Muscle layer of duodenum (tissue), 2 donors: ENCODE measurements at regions not wholly inside any gene's neighbourhood (a gene's known extent, or its start where the extent isn't known, plus 50 kb on each side); places are given as distances from the start of the nearest gene placed in this dataset.

Source experiments
- H3K27ac ChIP-seq: one replicate; pipeline ENCODE4 v1.7.0; 2013; ENCODE audit warnings: mild to moderate bottlenecking, low read length
- H3K27me3 ChIP-seq: one replicate; pipeline ENCODE4 v1.7.0; 2013; ENCODE audit warnings: low read depth, mild to moderate bottlenecking, control low read depth, low read length
- H3K36me3 ChIP-seq, 2 donors: one replicate each; pipeline ENCODE4 v1.7.0; 2013; ENCODE audit warnings: low read length in 2 of 2, control low read depth in 1 of 2, mild to moderate bottlenecking in 1 of 2; ENCODE audit not compliant: insufficient read depth in 2 of 2, control insufficient read depth in 1 of 2
- H3K4me1 ChIP-seq, 2 donors: one replicate each; pipeline ENCODE4 v1.7.0; 2013; ENCODE audit warnings: low read length in 2 of 2, mild to moderate bottlenecking in 2 of 2, control low read depth in 1 of 2, moderate library complexity in 1 of 2; ENCODE audit not compliant: insufficient read depth in 2 of 2, control insufficient read depth in 1 of 2
- H3K4me3 ChIP-seq, 2 donors: one replicate each; pipeline ENCODE4 v1.7.0; 2013; ENCODE audit warnings: low read length in 2 of 2, low read depth in 1 of 2, mild to moderate bottlenecking in 1 of 2
- H3K9me3 ChIP-seq, 2 donors: one replicate each; pipeline ENCODE4 v1.7.0; 2013; ENCODE audit warnings: low read length in 2 of 2, control low read depth in 1 of 2, mild to moderate bottlenecking in 1 of 2; ENCODE audit not compliant: control insufficient read depth in 1 of 2
- donor health status: healthy.

DNA sequence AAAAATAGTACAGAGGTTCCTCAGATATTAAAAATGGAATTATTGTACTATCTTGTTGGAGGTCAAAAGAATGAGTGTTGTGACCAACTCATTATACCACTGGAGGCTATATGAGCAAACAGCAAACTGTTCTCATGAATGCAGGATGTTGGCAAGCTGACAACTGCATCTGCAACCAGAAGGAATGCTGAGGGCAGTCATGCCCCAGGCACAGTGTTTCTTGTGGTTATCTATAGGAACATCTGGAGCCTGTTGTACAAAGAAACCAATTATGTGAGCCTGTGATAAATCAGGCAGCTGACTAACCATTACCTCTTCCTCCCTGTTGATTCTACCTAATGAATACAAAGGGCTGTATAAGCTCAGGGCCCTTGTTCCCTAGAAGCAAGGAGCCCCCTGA lies 2057.1 kb downstream of the TP53TG3F start:
- Histone ChIP-seq H3K27me3 (no peaks in the 10 kb centered on the region), H3K27ac (no peak overlapping the region), H3K4me1 (no peaks in the 10 kb centered on the region), H3K9me3 (peaks cover 0 to 3% of the 10 kb centered on the region in 2 donors), H3K4me3 (no peak overlapping the region), H3K36me3 (no peaks in the 10 kb centered on the region)

DNA sequence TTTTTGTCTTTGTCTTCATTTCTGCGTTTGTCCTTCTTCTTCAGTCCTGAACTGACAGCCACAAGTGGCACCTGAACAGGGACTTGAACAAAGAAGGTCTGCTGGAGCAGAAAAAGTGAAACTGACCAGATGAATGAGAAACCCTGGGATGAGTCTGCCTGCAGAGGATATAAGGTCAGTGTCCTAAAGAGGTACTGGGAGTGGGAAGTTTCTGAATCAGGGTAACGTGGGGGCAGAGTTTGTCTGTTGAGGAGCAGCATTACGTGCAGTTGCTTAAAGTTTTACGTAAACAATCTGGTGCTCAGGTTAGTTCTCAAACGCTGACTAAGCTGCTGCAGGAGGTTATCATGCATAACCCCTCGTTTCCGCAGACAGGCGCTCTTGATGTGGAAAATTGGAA lies 2057.6 kb downstream of the TP53TG3F start:
- Histone ChIP-seq H3K9me3 (peaks cover 0 to 3% of the 10 kb centered on the region in 2 donors), H3K27ac (no peak overlapping the region), H3K36me3 (no peaks in the 10 kb centered on the region), H3K4me1 (no peaks in the 10 kb centered on the region), H3K27me3 (no peaks in the 10 kb centered on the region), H3K4me3 (no peak overlapping the region)

DNA sequence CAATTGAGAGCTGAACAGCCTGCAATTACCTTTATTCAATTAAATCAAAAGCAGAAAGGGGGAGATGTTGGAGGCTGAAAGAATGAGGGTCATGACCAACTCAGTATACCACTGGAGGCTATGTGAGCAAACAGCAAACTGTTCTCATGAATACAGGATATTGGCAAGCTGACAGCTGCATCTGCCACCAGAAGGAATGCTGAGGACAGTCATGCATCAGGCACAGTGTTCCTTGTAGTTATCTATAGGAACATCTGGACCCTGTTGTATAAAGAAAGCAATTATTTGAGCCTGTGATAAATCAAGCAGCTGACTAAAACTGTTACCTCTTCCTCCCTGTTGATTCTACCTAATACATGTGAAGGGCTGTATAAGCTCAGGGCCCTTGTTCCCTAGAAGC lies 2064.6 kb downstream of the TP53TG3F start:
- Histone ChIP-seq H3K9me3 (peaks cover 0 to 3% of the 10 kb centered on the region in 2 donors), H3K27me3 (no peaks in the 10 kb centered on the region), H3K27ac (no peak overlapping the region), H3K36me3 (no peaks in the 10 kb centered on the region), H3K4me1 (no peaks in the 10 kb centered on the region), H3K4me3 (no peak overlapping the region)

DNA sequence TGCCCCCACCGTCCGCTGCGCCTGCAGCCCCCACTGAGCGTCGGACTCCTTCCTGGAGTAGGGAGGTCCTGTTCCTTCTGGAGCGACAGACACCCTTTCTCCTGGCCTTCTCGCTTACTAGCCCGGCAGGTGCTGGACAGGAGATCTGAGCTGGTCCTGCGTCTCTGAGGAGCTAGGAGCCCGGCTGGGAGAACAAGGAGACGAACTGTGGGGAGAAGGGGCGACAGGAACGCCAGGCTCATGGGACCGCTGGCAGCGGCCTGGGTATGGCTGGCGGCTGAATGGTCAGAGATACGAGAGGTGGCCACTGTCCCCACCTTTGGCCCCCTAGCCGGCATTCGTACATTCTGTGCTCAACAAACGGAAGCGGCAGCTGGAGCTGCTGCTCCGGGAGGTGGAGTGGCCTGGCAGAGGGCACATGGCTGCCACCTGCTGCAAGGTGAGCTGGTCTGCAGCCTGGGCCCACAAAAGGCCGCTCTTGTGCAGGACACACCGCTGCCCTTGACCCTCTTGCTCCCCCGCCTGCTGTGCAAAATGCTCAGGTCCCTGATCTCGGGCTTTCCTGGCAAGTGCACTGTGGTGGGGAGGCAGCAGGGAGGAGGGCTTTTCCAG lies 2066.7 kb downstream of the TP53TG3F start:
- H3K36me3 ChIP-seq, result no peaks in the 10 kb centered on the region
- no peaks in the 10 kb centered on the region for H3K4me1 ChIP-seq
- no peaks in the 10 kb centered on the region for H3K9me3 ChIP-seq
- no peak overlapping the region for H3K4me3 ChIP-seq
- H3K27ac ChIP-seq, result no peak overlapping the region
- H3K27me3 ChIP-seq, result no peaks in the 10 kb centered on the region

DNA sequence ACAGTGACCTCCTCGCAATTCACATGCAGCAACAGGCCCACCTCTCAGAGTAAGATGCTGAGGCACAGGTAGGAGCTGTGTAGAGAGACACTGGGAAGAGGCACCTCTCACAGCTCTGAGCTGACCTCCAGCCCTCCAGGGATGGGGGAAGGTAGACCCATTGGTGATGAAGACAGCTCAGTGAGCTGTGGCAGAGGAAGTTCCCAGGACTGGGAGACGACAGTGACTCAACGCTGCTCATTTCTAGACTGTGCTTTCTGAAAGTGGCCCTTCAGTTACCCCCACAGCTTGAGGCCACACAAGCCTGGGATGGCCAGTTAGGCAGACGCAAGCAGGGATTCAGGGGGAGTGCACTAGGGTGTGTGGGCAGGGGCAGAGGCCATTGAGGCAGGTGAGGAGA lies 2073.2 kb downstream of the TP53TG3F start:
- H3K36me3 ChIP-seq, result no peaks in the 10 kb centered on the region
- H3K27me3 ChIP-seq, result no peaks in the 10 kb centered on the region
- H3K4me1 ChIP-seq, result no peaks in the 10 kb centered on the region
- H3K4me3 ChIP-seq, result peak overlapping the region in 1 of 2 donors; percentile 22
- H3K9me3 ChIP-seq, result peaks cover 0 to 15% of the 10 kb centered on the region in 2 donors
- no peak overlapping the region for H3K27ac ChIP-seq

DNA sequence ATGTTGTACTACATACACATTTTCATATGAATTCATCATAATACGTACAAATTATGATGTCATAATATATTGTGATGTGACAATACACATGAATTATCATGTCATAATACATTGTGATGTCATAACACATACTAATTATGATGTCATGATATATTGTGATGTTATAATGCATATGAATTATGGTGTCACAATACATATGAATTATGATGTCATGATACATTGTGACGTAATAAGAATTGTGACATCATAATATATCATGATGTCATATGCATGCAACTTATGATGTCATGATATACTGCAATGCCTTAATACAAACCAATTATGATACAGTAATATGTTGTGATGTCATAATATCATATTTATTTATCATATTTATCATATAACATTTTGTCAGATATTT lies 2074.3 kb downstream of the TP53TG3F start:
- no peaks in the 10 kb centered on the region for H3K36me3 ChIP-seq
- H3K27me3 ChIP-seq, result no peaks in the 10 kb centered on the region
- no peaks in the 10 kb centered on the region for H3K4me1 ChIP-seq
- no peak overlapping the region for H3K27ac ChIP-seq
- no peak overlapping the region for H3K4me3 ChIP-seq
- peaks cover 0 to 15% of the 10 kb centered on the region in 2 donors for H3K9me3 ChIP-seq

DNA sequence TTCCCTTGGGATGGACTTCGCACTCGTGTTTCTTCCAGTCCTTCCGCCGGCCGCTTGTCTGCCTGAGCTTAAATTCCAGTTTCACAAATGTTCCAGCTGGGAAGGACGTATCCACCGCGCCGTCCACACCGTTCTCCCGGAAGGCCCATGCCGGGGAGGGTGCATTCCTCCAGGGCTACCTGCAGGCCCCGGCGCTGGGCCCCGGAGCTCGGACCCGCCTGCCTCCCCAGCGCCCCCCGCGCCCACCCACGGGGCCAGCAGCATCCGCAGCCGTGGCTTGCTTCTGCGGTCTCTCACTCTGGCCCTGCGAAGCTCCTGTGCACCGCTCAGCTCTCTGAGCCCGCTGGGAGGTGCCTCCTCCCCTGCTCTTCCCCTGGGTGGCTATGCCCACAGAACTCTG lies 2084.1 kb downstream of the TP53TG3F start:
- Histone ChIP-seq H3K36me3 (no peaks in the 10 kb centered on the region), H3K4me3 (no peak overlapping the region), H3K9me3 (peaks cover 0 to 5% of the 10 kb centered on the region in 2 donors), H3K27me3 (no peaks in the 10 kb centered on the region), H3K4me1 (no peaks in the 10 kb centered on the region), H3K27ac (no peak overlapping the region)

DNA sequence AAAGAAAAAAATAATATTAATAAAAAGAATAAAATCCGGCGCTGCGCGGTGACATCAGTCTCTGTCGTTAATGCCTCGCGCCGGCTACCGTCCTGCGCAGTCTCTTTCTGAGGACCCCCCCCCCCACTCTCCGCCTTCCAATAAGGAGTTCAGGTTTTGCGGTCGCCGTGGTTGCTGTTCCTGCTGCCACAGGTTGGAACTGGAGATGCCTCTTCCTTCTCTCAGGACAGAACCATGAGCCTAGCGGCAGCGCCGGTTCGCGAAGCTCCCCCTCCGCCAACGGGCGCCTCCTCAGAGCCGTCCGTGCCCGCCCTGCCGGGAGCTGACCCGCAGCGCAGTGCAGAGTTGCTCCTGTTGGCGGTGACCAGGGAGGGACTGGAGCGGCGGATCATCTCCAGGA lies 2093.4 kb downstream of the TP53TG3F start:
- Histone ChIP-seq H3K27ac (no peak overlapping the region), H3K4me3 (no peak overlapping the region), H3K27me3 (no peaks in the 10 kb centered on the region), H3K36me3 (no peaks in the 10 kb centered on the region), H3K4me1 (no peaks in the 10 kb centered on the region), H3K9me3 (peaks cover 0 to 4% of the 10 kb centered on the region in 2 donors)

DNA sequence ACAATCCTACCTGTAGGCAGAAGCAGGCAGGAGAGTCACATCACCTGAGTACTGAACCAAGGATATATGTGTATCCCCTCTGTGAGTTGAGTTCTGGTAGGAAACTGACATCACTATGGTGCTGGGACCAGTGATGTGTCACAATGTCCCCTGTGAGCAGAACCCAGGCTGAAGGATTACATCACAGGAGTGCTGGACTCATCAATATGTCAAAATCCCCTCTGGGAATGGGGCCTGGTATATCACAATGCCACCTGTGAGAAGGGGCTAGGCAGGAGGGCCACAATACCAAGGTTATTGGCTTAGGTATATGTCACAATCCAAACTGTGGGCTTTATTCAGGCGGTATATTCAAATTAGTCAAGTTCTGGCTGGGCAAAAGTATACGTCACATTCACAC lies 2098.3 kb downstream of the TP53TG3F start:
- Histone ChIP-seq H3K4me1 (no peaks in the 10 kb centered on the region), H3K27ac (no peak overlapping the region), H3K9me3 (peaks cover 0 to 2% of the 10 kb centered on the region in 2 donors), H3K36me3 (no peaks in the 10 kb centered on the region), H3K27me3 (no peaks in the 10 kb centered on the region), H3K4me3 (no peak overlapping the region)

DNA sequence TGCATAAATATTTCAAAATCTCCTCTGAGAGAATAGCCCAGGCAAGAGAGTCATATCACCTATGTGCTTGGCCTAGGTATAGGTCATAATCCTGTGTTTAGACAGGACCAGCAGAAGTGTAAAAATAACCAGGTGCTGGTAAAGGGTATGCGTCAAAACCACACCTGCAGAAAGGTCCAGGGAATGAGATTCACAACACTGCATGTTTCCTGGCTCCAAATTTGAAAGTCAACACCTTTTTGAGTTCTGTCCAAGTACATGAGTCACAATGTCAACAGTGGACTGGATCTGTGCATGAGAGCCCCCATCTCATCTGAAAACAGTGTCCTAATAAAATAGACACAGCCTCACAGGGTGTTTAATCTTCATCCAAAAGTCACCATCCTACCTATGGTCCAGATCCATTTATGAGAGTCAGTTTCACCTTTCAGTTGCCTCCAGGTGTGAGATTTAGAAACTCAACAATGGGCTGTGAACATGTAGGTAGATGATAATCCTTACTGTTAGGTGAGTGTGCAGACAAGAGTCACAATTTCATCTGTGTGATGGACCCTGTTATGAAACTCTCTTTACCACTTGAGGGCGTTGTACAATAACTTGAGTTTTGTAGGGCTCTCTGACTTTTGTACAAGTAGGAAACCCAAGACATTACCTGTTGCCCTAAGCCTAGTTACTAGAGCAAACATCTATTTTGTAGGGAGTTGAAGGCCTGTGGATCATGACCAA lies 2100.7 kb downstream of the TP53TG3F start:
- H3K4me1 ChIP-seq, result no peaks in the 10 kb centered on the region
- H3K36me3 ChIP-seq, result no peaks in the 10 kb centered on the region
- H3K9me3 ChIP-seq, result no peaks in the 10 kb centered on the region
- H3K27me3 ChIP-seq, result no peaks in the 10 kb centered on the region
- no peak overlapping the region for H3K27ac ChIP-seq
- H3K4me3 ChIP-seq, result no peak overlapping the region

DNA sequence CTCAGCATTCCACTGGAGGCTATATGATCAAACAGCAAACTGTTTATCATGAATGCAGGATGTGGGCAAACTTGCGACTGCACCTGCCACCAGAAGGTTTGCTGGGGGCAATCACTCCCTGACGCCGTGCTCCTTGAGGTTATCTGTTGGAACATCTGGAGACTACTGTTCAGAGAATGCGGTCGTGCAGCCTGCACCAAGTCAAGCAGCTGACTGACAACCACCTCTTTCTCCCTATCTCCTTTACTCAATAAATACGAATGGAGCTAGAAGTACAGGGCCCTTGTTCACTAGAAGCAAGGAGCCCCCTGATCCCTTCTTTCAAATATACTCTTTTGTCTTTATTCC lies 2101.2 kb downstream of the TP53TG3F start:
- H3K27me3 ChIP-seq, result no peaks in the 10 kb centered on the region
- H3K36me3 ChIP-seq, result no peaks in the 10 kb centered on the region
- H3K27ac ChIP-seq, result no peak overlapping the region
- H3K4me1 ChIP-seq, result no peaks in the 10 kb centered on the region
- H3K9me3 ChIP-seq, result no peaks in the 10 kb centered on the region
- no peak overlapping the region for H3K4me3 ChIP-seq

DNA sequence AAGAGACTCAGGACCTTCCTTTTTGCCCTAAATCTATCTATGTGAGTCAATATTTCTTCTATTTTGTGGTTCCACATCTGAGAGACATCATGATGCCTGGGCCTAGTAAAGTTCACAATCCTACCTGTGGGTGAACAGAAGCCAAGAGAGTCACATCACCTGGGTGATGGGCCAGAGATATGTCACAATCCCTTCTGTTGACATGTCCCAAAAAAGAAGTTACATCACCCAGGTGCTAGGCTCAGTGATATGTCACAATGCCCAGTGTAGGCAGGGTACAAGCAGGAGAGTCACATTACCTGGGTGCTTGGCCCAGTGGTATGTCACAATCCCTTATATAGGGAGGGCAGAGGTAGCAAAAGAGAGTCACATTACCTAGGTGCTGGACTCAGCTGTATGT lies 2101.9 kb downstream of the TP53TG3F start:
- Histone ChIP-seq H3K4me1 (no peaks in the 10 kb centered on the region), H3K27me3 (no peaks in the 10 kb centered on the region), H3K27ac (no peak overlapping the region), H3K36me3 (no peaks in the 10 kb centered on the region), H3K9me3 (no peaks in the 10 kb centered on the region), H3K4me3 (no peak overlapping the region)
